ENCODE measurements at regions not wholly inside any gene's neighbourhood (a gene's known extent, or its start where the extent isn't known, plus 50 kb on each side); places are given as distances from the start of the nearest gene placed in this dataset.

DNA sequence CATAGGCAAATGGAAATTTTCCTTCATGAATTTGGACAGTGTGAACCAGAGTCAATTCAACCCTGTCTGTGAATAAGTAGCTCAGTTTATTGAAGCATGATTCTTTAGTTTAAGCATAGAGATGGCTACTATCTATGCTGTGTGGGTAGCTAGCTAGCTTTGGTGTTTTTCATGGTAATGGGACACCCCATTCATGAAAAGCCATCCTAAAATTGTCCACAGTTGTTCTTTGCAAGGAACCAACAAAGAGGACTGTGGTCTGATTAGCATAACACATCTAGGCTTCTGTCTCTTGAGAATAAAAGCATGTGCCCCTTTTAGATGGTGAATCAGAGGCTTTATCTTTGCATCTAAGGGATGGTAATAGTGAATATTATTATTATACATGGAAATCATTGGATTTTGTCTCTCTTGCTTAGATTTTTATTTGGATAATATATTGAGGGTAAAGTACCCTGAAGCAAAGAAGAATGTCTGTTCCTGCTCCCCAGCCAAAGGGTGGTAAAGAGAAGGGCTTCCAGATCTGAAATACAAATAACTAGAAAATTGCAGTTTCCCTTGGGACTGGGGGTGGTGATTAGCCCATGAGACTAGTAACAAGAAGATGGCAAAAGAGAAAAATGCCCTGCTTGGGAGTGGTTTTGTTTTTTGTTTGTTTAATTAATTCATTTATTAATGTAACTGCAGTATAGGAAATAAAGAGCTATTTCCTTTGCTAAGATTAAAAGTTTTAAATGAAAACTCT is 624.2 kb upstream of the ZNF608 start:
- no peak for DNase-seq (ENCODE audit: extremely low spot score)
- H3K27me3 ChIP-seq, result no peaks in the 10 kb centered on the region
- TF ChIP-seq POLR2A (IDR thresholded peaks at IDR 0.05; ENCODE audit: low read depth) (no peak), EP300 (IDR thresholded peaks at IDR 0.05) (no peak), POLR2AphosphoS5 (IDR thresholded peaks at IDR 0.05) (no peak)
- TF ChIP-seq, protein P1, sequence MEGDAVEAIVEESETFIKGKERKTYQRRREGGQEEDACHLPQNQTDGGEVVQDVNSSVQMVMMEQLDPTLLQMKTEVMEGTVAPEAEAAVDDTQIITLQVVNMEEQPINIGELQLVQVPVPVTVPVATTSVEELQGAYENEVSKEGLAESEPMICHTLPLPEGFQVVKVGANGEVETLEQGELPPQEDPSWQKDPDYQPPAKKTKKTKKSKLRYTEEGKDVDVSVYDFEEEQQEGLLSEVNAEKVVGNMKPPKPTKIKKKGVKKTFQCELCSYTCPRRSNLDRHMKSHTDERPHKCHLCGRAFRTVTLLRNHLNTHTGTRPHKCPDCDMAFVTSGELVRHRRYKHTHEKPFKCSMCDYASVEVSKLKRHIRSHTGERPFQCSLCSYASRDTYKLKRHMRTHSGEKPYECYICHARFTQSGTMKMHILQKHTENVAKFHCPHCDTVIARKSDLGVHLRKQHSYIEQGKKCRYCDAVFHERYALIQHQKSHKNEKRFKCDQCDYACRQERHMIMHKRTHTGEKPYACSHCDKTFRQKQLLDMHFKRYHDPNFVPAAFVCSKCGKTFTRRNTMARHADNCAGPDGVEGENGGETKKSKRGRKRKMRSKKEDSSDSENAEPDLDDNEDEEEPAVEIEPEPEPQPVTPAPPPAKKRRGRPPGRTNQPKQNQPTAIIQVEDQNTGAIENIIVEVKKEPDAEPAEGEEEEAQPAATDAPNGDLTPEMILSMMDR (IDR thresholded peaks at IDR 0.05), result no peak
- peaks cover 0 to 12% (median 9%) of the 10 kb centered on the region in 4 donors for H3K4me1 ChIP-seq
- no peaks in the 10 kb centered on the region for H3K9me3 ChIP-seq
- no peak overlapping the region for H3K27ac ChIP-seq (replicated peaks in 1 of 4)
- no peak overlapping the region for H3K4me3 ChIP-seq
- H3K36me3 ChIP-seq, result no peaks in the 10 kb centered on the region
- intact Hi-C loops (cut with DNase I), result no loop called here

- H3K36me3 ChIP-seq, result no peaks in the 10 kb centered on the region
- H3K4me1 ChIP-seq, result peaks cover 0 to 12% (median 9%) of the 10 kb centered on the region in 4 donors
- intact Hi-C loops (cut with DNase I), result no loop called here
- no peaks in the 10 kb centered on the region for H3K9me3 ChIP-seq
- no peaks in the 10 kb centered on the region for H3K27me3 ChIP-seq
- no peak for DNase-seq (ENCODE audit: extremely low spot score)
- no peak overlapping the region for H3K4me3 ChIP-seq
- 81% methylated on average over 6 of the region's 6 CpGs for WGBS
- TF ChIP-seq POLR2A (IDR thresholded peaks at IDR 0.05; ENCODE audit: low read depth), result no peak
- TF ChIP-seq, protein P1 (IDR thresholded peaks at IDR 0.05), result no peak
- TF ChIP-seq POLR2AphosphoS5 (IDR thresholded peaks at IDR 0.05), result no peak
- TF ChIP-seq EP300 (IDR thresholded peaks at IDR 0.05), result no peak
- no peak overlapping the region for H3K27ac ChIP-seq (replicated peaks in 1 of 4)
Measured at GRCh38 chr5:125372694-125373631, 626.5 kb upstream of the ZNF608 start.

- no peak for DNase-seq (ENCODE audit: extremely low spot score)
- intact Hi-C loops (cut with DNase I), result no loop called here
- WGBS, result 73% methylated on average over 1 of the region's 1 CpG
- no peaks in the 10 kb centered on the region for H3K9me3 ChIP-seq
- no peaks in the 10 kb centered on the region for H3K27me3 ChIP-seq
- H3K36me3 ChIP-seq, result no peaks in the 10 kb centered on the region
- H3K27ac ChIP-seq (replicated peaks in 1 of 4), result no peak overlapping the region
- TF ChIP-seq POLR2A (IDR thresholded peaks at IDR 0.05; ENCODE audit: low read depth), result no peak
- no peak for TF ChIP-seq EP300 (IDR thresholded peaks at IDR 0.05)
- no peak for TF ChIP-seq POLR2AphosphoS5 (IDR thresholded peaks at IDR 0.05)
- H3K4me3 ChIP-seq, result no peak overlapping the region
- H3K4me1 ChIP-seq, result peaks cover 0 to 4% (median 1%) of the 10 kb centered on the region in 4 donors
Measured at GRCh38 chr5:125375143-125375542, 628.7 kb upstream of the ZNF608 start.

DNA sequence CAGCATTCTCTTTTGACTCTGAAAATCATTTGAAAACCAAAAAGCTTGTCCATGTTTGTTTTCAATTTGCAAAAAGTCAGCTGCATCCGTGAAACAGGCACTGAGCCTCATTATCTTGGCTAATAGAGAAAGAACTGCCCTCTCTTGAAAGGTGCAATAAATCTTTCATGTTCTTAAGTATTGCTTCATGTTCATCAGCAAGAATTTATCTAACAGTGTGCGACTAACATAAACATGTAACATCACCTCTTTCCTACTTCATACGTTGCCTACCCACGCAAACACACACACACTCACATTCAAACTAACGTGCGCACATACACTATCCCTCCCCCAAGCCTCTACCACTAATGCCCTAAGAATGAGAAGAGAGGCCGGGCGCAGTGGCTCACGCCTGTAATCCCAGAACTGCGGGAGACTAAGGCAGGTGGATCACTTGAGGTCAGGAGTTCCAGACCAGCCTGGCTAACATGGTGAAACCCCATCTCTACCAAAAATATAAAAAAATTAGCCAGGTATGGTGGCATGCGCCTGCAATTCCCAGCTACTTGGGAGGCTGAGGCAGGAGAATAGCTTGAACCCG is 629.7 kb upstream of the ZNF608 start:
- no peaks in the 10 kb centered on the region for H3K4me1 ChIP-seq
- H3K27me3 ChIP-seq, result no peaks in the 10 kb centered on the region
- intact Hi-C loops (cut with DNase I), result no loop called here
- WGBS, result 79% methylated on average over 12 of the region's 12 CpGs
- DNase-seq (ENCODE audit: extremely low spot score), result no peak
- no peaks in the 10 kb centered on the region for H3K36me3 ChIP-seq
- no peak overlapping the region for H3K4me3 ChIP-seq
- no peak overlapping the region for H3K27ac ChIP-seq (replicated peaks in 1 of 4)
- no peak for TF ChIP-seq EP300 (IDR thresholded peaks at IDR 0.05)
- no peak for TF ChIP-seq POLR2A (IDR thresholded peaks at IDR 0.05; ENCODE audit: low read depth)
- TF ChIP-seq, protein P1 (IDR thresholded peaks at IDR 0.05), result no peak
- TF ChIP-seq POLR2AphosphoS5 (IDR thresholded peaks at IDR 0.05), result no peak
- no peaks in the 10 kb centered on the region for H3K9me3 ChIP-seq

- H3K27ac ChIP-seq (replicated peaks in 1 of 4), result no peak overlapping the region
- no peak overlapping the region for H3K4me3 ChIP-seq
- 81% methylated on average over 1 of the region's 1 CpG for WGBS
- TF ChIP-seq, protein P1 (IDR thresholded peaks at IDR 0.05), result no peak
- TF ChIP-seq POLR2AphosphoS5 (IDR thresholded peaks at IDR 0.05), result no peak
- no peak for TF ChIP-seq EP300 (IDR thresholded peaks at IDR 0.05)
- TF ChIP-seq POLR2A (IDR thresholded peaks at IDR 0.05; ENCODE audit: low read depth), result no peak
- H3K27me3 ChIP-seq, result no peaks in the 10 kb centered on the region
- intact Hi-C loops (cut with DNase I), result no loop called here
- H3K9me3 ChIP-seq, result no peaks in the 10 kb centered on the region
- no peaks in the 10 kb centered on the region for H3K4me1 ChIP-seq
- DNase-seq (ENCODE audit: extremely low spot score), result no peak
- H3K36me3 ChIP-seq, result no peaks in the 10 kb centered on the region
Measured at GRCh38 chr5:125377141-125377540, 630.7 kb upstream of the ZNF608 start.

All from esophagus muscularis mucosa (tissue), 4 donors.